HG02610 (cell line): ENCODE measurements at regions not wholly inside any gene's neighbourhood (a gene's known extent, or its start where the extent isn't known, plus 50 kb on each side); places are given as distances from the start of the nearest gene placed in this dataset.

ENCODE experiments used
- ATAC-seq: cut with Tn5 transposase; IDR thresholded peaks from one replicate; pipeline ENCODE4 v1.9.1; 2021; ENCODE audit warnings: mild to moderate bottlenecking, moderate library complexity; ENCODE audit not compliant: unreplicated experiment

DNA sequence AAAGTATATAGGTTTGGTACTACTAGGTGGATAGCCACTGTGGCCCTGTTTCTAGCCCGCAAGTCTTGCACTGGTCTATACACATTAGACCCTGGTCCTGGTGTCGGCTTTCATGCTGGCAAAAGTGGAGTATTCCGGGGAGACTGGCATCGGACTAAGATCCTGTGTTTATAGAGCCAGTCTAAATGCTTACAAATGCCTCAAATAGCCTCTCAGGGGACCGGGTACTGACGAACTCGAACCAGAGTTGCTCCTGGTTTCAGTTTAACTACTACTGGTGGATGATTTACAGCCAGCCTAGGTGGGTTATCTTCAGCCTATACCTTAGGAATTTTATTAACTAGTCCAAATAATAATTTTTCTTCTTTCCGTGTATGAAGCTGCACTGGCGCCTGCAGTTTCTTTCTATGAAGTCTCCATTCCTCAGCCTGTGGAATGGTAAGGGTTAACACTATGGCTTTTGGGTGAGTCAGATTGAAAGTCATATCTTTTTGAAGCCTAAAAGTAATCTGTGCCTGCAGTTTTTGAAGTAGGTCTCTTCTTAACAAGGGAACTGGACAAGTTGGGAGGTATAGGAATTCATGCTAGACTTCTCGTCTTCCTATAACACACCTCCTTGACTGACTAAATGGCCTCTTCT, 51.3 kb downstream of the OR10H4 start:
- no peak for ATAC-seq

DNA sequence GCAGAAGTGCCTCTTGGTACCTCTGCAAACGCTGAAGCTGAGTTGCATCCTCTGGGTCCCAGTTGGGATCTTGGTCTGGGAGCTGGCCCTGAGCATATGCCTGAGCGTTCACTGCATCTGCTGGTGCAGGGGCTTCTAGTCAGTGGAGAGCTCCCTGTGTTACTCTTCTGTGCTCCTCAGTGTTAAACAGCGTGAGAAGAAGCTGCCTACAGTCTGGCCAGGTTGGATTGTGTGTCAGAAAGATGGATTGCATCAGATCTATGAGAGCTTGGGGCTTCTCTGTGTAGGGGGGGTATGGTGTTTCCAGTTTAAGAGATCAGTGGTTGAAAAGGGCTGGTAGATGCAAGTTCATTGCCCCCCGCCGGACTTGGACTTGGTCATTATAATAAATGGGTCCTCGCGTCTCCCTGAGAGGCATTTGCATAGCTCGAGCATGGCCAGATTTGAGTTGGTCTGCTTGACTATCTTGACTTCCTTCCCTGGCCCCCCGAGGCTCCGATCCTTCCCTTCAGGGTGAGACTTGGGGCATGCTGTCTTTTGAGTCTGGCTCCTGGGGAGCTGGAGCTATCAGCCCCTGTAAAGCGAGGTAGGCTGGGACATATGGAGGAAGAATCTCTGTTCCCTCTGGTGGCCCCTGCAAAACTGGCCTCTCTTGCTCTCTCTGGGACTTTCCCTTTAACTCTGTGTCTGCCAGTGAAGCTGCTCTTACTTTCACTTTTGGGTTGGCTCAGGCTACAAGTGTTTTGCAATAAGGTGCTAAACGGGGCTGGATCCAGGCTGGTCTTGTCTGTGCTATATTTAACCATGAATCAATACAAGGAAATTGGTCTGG, 52.9 kb downstream of the OR10H4 start:
- ATAC-seq, result peak; percentile 80

DNA sequence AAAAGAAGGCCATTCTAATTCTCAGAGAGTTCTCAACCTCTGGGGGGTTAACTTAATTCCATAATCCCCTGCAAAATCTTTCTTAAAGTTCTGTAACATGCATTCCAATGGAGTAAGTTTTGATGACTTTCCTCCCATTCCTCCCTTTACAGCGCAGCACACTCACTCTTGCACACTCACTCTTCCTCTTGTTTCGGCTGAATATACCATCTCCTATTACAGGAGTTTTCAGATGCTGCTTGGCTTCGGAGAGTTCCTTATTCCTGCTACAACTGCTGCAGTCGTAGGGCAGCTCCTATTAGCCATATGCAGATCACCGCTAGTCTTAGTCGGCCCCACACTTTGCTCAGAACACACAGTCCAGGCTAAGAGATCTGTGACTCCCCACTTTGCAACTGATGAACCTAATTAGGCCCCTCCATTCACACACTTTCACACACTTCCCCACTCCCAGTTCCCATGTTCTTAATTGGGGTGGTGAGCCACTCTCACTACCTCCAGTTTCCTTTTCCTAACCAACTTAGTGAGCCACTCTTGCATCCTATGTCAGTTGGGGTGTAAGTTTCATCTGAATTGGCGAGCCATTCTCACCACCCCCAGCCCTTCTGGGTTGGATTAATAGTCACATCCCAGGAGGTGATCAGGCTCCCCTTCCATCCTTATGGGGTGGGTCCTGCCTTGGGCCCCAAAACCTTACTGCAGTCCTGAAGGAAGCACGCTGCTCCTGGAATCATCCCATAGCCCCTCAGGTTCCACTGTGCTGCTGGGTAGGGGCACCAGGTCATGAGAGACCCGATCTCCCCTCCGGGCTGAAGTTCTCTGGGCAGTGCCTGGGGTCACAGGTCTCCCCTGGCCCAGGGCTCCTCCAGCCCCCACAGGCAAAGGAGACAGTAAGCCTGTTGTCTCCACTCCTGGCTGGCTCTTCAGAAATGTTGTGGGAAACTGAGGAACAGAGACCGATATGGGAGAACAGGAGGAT, 53.9 kb downstream of the OR10H4 start:
- no peak for ATAC-seq

DNA sequence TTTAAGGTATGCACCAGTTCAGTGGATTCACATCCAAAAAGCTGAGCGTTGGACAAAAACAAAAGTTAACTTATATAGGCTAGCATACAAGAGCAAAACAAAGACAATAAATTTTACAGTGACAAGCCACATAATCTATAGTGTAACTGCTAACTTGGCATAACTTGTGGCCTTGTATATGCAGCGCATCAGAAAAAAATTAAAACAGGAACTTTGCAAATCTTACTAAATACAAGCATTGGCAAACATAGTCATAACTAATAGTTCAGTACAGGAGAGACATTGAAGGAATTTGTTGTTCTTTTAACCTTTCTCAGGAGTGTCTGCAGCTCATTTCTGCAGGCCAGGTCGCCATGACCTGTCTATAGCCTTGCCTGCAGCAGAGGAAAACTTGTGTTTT, 54.6 kb downstream of the OR10H4 start:
- no peak for ATAC-seq

DNA sequence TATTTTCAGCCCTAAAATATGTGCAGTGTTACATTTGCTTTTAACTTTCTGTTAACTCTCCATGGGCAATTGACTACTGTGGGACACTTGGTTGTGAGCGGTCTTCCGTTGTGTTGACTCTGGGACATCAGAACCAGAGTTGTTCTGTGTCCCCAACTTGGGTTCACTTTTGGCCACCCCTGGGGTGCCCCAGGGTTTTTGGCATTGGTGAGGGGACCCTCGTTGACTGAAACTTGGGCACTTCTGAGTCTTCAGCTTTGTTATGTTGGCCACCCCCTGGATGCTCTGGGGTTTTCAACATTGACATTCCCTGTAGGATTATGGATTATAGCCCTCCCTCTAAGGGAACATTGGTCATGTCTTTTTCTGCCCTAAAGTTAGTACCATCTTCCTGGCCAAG, 57.1 kb downstream of the OR10H4 start:
- ATAC-seq, result no peak

DNA sequence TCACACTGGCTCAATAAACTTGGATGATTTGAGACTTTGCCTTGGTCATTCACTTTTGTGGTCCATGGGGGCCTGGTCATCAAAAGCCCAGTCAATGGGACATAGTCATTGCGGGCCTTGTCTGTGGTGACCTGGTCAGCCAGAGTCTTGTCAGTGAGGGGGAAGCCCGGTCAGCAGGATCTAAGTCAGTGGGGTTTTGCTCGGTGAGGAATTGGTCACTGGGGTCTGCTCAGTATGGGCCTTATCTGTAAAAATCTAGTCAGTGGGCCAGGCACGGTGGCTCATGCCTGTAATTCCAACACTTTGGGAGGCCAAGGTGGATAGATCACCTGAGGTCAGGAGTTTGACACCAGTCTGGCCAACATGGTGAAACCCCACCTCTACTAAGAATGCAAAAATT, 63.7 kb upstream of the TPM4 start:
- ATAC-seq, result no peak

DNA sequence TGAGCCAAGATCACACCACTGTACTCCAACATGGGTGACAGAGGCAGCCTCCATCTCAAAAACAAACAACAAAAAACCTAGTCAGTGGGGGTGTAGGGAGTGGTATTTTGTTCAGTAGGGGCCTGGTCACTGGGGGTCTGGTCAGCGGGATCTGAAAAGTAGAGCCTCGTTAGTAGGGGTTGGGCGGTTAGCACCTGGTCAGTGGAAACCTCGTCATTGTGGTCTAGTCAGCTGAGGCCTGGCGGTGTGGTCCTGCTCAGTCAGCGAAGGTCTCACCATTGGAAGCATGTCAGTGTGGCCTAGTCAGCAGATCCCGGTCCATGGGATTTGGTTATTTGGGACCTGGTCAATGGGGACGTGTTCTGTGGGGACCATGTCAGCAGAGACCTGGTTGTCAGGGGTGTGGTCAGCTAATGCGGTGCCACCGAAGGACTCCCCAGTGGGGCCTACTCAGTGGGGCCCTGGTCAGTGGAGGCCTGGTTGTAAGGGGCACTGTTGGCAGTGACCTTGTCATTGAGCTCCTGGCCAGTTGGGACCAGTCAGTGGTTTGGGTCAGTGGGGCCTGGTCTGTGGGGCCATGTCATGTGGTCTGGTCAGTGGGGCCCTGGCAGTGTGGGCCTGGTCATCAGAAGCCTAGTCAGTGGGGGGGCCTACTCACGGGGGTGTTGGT, 63.0 kb upstream of the TPM4 start:
- no peak for ATAC-seq

DNA sequence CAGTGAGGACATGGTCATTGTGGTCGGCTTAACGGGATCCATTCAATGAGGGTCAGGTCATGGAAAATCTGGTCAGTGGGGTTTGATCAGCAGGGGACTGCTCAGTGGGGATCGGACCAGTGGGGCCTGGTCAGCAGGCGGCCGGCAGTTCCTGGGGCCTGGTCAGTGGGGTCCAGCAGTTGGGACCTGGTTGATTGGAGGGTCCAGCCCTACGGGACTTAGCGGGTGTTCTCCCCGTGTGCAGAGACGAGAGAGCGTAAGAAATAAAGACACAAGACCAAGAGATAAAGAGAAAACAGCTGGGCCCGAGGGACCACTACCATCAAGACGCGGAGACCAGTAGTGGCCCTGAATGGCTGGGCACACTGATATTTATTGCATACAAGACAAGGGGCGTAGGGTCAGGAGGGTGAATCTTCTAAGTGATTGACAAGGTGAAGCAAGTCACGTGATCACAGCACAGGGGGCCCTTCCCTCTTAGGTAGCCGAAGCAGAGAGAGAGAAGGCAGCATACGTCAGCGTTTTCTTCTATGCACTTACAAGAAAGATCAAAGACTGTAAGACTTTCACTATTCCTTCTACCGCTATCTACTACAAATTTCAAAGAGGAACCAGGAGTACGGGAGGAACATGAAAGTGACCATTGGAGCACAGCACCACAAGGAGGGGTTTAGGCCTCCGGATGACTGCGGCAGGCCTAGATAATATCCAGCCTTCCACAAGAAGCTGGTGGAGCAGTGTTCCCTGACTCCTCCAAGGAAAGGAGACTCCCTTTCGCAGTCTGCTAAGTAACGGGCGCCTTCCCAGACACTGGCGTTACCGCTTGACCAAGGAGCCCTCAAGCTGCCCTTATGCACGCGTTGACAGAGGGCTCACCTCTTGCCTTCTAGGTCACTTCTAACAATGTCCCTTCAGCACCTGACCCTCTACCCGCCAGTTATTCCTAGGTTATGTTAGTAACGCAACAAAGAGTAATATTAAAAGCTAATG, 62.1 kb upstream of the TPM4 start:
- no peak for ATAC-seq

DNA sequence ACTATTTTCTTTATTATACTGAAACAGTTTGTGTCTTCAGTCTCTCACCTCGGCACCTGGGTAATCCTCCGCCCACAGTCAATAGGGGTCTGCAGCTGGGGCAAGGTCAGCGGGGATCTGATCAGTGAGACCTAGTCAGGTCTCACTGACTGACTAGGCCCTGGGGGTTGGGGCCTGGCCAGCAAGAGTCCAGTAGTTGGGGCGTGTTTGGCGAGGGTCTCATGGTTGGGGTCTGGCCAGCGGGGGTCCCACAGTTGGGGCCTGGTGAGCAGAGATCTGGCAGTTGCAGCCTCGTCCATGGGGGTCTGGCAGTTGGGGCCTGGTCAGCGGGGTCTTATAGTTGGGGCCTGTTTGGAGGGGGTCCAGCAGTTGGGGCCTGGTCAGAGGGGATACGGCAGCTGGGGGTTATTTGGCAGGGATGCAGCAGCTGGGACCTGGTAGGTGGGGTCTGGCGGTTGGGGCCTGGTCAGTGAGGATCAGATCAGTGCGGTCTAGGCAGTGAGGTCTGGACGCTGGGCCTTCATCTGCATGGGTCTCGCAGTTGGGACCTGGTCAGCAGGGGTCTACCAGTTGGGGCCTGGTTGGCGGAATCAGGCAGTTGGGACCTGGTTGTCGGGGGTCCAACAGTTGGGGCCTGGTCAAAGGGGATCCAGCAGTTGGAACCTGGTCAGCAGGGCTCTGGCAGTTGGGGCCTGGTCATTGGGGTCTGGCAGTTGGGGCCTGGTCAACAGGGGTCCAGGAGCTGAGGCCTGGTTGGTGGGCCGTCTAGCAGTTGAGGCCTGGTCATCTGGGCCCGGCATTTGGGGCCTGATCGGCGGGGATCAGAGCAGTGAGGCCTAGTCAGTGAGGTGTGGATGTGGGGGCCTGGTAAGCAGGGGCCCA, 61.1 kb upstream of the TPM4 start:
- no peak for ATAC-seq

DNA sequence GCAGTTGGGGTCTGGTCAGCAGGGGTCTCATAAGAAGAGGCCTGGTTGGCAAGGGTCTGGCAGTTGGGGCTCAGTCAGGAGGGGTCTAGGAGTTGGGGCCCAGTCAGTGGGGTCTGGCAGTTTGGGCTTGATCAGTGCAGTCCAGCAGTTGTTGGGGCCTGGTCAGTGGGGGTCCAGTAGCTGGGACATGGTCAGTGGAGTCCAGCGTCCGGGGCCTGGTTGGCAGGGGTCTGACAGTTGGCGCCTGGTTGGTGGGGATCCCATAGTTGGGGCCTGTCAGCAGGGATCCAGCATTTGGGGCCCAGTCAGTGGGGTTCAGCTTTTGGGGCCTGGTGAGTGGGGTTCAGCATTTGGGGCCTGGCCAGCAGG, 60.5 kb upstream of the TPM4 start:
- no peak for ATAC-seq

DNA sequence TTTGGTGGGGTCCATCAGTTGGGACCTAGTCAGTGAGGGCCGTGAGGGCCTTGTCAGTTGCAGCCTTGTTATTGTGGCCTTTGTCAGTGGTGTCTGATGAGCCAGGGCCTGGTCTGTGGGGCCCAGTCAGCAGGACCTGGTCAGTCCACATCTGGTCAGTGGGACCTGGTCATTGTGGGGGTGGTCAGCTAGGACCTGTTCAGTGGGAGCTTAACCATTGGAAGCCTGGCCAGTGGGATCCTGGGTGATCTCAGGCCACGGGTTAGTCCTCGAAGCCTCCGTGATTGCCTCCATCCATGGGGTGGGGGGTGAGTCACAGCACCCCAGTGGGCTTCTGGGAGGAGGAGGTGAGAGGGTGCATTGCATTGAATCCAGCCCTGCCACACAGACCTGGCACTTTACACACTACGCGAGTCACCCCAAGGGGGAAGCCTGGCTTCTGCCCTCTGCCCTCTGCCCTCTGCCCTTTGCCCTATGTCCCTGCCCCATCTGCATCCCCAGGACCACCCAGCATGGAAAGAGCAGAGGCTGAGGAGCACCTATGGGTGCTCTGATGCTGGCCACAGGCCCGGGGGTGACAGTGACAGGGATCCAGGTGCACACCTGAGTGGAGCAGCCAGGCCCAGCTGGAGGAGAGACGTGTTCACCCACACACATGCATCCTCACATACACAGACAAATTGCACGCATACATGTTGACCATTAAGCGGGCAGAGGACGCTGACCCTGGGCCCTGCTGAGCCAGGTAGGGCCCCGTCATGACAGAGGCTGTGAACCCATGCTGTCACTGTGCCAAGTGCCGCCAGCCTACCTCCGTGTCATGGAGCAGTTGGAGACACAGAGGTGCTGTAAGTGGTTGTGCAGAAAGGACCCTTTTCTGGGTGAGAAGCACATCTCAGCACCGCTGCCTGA, 59.8 kb upstream of the TPM4 start:
- no peak for ATAC-seq

DNA sequence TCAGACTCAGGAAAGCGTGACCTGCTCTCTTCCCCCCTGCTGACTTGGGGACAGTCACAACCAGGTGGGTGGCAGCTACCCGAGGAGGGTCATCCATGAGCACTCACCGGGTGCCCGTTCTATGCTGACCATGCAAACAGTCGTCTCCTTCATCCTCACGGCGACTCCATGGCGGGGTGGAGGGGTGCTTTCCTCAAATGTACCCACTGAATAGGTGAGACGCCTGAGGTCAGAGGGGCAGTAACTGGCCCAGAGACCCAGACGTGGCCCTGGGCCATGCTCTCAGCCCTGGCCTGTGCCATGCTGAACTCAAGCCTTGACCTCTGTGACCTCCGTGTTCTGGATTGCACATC, 59.2 kb upstream of the TPM4 start:
- no peak for ATAC-seq

DNA sequence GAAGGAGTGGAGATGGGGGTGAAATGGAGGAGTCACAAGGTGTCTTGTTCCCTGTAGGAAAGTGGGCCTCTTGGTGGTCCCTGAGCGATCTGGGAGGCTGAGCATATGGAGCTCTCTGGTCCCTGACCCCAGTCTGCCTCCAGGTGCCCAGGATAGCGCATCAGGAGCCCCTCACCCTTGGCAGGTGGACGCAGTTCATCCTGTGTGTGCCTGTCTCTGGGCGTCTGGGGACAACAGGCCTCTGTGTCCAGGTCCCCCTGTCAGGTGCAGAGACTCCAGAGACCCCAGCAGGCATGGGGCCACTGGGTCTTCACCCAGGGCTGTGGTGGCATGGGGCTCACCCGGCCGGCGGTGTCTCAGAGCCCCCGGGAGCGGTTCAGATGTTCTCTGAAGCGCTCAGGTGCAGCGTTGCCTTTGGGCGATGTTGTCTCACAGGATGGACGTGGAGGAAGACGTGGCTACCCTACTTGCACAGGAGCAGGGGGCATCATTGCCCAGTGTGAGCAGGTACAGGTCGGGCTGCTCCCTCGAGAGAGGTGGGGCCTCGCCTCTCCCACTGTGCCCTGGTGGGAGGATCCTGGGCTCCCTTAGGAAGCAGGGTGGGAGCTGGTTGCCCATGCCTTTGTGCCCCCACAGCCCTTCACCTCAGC, 58.1 kb upstream of the TPM4 start:
- ATAC-seq, result no peak

DNA sequence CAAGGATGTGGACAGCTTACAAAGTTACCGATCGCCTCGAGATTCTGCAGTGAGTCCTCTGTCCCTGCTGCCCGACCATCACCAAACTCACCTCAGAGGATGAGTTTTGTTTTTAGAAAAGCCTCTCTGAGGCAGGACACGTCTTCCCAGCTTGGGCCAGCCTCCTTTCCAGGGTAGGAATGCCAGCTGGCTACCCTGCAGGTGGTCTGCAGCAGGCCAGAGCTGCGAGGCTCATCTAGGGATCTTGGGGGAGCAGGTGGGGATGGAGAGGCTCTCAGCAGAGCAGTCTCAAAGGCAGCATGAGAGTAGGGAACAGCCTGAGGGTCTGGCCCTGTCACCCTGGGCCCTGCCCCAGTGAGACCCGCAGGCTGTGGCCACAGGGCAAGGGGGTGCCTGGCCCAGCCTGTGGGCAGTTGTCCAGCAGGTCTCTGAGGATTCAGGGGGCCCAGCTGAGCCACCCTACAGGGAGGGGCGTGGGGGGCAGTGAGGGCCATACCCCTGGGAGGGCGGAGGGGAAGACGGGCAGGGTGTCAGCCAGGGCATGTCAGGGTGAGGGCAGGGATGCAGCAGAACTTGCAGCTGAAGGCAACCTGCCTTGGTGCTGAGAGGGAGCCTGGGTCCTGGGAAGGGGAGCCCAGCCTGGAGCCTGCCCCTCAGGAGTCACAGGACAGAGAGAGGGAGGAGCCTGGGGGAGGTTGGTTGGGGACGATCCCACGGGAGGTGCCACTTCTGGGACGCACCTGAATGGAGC, 57.3 kb upstream of the TPM4 start:
- ATAC-seq, result no peak

DNA sequence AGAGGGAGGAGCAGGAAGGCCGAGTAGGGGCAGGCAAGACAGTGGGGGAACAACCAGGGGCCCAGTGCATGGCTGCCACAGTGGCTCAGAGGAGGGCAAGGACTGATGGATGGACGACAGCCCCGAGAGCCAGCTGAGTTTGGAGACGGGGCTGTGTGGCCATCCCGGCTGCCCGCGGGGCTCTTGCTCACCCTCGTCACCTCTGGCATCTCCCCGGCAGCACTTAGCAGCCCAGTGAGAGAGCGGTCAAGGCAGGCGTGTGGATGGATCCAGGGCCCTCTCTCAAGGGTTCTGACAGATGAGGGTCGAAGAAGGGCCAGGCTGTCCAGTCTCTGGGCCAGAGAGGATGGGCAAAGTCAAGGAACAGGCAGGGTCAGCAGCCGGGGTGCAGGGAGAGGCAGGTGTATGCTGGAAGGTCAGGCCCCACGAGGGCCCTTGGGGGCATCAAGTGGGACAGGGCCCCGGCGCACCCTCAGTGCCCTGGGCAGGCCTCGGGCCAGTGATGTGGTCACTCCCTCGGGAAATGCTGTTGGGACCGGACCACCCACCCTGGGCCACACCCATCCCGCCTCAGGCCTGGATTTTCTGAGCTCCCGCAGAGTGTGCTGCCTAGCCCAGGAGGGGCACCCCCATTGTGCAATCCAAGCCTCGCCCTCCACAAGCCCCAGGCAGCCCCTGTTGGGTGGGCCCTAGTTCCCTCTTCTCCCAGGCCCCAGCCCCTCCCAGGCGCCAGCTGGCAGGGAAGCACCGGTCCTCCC, 56.4 kb upstream of the TPM4 start:
- ATAC-seq, result no peak

DNA sequence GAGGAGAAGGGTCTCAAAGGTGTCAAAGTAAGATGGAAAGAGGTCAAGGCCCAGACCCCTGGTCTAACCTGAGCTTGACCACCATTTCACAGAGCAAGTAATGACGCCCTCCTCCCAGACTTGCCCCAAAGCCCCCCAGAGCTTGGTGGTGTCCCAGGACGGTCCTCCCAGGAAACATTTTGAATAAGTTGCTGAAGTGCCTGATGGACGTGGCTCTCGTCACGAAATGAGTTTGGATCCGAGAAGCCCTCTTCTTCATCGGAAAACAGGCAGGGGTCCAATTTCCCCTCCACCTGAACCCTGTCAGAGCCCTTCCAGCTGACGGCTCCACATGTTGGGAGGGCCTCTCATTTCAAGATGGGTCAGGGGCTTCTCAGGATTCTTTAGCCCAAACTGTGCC, 54.5 kb upstream of the TPM4 start:
- no peak for ATAC-seq
